HG02571 (cell line): ENCODE measurements at regions not wholly inside any gene's neighbourhood (a gene's known extent, or its start where the extent isn't known, plus 50 kb on each side); places are given as distances from the start of the nearest gene placed in this dataset.
"Not testable (repeated sequence)": the region's sequence is repeated elsewhere in the genome, so short reads cannot be mapped to it uniquely, and the experiment has no call there.

ENCODE experiments used
- ATAC-seq: cut with Tn5 transposase; IDR thresholded peaks from one replicate; pipeline ENCODE4 v1.9.1; 2021; ENCODE audit warnings: mild to moderate bottlenecking, moderate library complexity; ENCODE audit not compliant: unreplicated experiment

DNA sequence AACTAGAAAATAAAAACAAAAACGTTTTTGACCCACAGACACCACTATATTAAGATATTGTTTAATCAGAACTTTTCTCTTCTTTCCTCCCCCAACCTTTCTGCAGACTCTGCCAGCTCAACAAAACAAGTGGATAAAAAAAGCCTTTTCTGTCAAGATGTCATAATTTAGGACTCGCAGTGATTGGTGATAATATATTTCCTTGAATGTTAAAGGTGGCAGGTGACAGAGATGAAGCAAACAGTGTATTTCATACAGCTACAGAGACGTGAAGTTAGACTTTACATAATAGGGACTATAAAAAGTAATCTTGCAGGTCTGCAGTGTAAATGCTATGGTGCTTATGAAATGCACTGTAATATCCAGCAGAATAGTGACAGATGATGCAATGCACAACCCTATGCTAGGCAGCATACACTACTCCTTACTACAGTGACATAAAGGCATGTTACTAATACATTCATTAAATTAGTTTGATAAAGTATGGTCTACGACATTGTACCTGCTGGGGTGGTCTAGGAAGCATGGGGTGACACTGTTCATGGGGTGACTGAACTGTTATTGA lies 326.7 kb upstream of the GRAMD2B start:
- ATAC-seq = no peak

DNA sequence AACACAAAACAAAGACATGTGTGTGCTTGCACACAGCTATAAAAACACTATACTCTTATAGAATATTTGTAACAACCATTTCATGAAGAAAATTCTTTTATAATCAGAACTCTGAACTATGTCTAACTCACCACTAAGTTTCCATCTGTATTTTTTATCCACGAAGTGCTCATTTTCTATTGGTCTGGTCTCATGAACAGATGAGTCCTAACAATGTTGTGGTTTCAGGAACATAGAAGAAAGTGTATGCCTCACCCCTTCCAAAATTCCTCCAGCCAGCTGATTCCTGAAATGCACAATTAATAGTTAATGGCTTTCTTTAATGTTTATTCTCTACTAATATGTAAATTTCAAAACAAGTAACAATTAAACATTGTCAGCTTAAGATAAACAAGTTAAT lies 325.3 kb upstream of the GRAMD2B start:
- no peak for ATAC-seq

DNA sequence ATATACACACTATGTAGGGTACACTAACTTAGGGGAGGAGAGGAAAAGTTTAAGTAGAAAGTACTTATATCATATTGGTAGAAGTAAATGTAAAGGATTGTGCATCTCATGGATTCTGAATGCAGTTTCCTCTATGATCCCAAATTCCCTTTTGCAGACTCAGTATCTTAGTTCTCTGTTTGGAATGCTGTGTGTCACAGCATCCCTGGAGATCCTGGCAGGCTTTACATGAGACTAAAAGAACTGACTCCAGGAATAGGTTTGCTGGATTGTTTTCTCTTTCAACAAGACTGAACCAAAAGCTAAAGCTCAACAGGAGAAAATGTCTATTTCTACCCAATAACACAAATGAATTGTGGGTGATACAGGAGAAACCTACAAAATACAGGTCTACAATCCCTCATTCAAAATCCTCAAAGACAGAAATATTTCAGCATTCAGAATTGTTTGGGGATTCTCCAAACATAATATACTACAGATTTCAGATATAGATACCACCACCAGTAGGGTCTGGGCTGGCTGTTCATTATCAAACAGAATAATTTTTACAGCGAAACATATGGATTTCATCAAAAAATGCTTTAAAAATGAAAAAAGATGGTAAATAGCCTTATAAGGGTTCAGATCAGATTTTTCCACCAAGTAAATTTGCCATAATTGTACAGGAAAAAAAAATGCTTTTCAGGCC lies 324.7 kb upstream of the GRAMD2B start:
- ATAC-seq = no peak

DNA sequence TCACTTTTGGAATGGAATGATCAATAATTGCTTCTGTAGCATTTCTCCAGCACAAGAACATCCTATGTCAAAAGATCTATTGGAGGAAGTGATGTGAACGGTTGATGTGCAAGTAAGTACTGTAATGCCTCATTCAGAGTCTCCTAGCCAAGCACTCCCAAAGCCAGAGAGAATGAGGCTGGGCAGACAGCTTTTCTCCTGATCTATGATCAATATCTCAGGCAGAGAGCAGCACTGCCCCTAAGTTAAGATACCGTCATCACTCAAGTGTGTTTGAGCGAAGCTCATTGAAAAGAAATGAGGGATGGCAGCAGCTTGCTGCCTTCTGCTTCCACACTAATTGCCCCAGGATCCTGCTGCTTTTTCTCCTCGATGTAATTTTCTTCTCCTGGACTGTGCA lies 324.1 kb upstream of the GRAMD2B start:
- ATAC-seq = no peak

DNA sequence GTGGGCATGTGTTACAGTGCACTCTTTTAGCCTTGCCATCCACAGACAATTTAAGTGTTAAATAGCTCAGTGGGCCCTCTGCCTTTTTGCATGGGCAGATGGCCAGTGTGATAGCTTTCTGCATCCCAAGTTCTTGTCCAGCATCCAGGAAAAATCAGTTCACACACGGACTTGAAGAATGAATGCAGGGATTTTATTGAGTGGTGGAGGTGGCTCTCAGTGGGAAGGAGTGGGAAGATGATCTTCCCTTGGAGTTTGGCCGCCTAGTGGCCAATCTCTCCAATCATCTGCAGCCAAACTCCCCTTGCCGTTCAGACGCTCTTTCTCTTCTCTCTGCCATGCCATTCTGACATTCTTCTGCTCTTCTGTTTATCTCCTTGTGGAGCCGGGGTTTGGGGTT lies 322.4 kb upstream of the GRAMD2B start:
- no peak for ATAC-seq

DNA sequence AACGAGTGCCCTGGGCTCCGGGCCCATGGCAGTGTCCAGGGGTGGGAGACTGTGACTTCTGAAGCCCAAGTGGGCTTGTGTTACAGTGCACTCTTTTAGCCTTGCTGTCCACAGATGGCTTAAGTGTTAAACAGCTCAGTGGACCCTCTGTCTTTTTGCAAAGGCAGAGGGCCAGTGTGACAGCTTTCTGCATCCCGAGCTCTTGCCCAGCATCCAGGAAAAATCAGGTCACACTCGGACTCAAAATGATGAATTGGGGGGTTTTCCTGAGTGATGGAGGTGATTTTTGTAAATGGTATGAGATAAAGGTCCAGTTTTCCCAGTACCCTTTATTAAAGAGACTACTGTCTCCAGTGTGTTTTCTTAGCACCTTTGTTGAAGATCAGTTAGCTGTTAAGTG lies 321.3 kb upstream of the GRAMD2B start:
- ATAC-seq = no peak

DNA sequence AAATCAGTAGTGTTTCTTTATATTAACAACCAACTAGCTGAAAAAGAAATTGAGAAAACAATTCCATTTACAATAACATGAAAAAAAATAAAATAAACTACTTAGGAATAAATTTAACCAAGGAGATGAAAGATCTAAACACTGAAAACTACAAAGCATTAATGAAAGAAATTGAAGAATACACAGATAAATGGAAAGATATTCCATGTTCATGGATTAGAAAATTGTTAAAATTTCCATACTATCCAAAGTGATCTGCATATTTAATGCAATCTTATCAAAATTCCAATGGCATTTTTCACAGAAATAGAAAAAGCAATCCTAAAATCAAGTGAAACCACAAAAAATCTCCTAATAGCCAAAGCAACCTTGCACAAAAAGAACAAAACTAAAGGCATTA lies 320.2 kb upstream of the GRAMD2B start:
- no peak for ATAC-seq

DNA sequence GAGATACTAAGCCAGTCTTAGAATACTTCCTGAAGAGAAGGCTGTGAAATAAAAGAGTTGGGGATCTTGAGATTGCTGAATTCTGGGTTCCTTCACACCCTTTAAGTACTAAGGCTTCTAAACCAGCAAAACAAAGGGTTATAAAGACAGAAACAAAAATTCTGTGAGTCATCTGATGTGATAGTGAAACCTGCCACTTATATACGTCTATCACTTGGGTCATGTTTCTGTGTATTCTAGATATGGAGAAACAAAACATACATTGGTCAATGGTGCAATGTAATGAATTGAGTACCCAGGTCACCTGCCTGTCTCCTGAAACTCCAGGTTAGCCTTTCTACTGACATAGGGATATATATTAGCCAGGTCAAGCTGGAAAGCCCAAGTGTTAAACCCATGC lies 319.3 kb upstream of the GRAMD2B start:
- ATAC-seq = no peak

DNA sequence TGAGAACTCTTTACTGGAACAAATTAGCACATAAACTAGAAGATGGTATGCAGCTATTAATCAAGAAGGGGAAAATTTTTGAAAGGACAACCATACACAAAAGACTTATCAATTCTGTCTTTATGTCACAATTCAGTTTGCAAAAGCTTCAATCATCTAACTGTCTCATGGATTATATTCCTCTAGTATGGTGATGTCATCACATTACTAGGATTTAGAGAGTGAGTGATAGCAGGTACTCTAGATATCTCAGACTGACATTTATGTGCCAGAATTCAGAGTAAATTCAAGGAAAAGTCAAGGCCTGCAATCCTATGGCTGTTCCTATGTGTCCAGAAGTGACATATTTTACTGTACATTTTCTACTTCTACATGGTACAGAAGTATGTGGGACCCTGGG lies 318.9 kb upstream of the GRAMD2B start:
- ATAC-seq = no peak

DNA sequence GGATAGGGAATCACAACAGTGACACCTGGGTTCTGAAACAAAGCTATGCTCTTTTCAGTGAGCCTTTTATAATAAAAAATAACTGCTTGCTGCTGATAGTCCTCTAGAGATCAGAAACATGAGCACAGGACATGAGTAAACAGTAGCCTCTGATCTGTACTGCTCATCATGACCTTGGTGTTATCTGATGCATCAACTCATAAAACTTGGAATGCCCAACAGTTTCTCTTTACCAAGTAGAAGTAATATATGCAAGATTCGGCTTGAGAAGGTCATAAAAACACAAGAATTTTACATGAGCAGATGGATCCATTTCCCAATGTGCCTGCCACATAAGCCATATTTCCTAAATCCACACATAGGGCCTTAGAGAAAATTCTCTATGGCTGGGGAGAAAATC lies 318.3 kb upstream of the GRAMD2B start:
- ATAC-seq = no peak

DNA sequence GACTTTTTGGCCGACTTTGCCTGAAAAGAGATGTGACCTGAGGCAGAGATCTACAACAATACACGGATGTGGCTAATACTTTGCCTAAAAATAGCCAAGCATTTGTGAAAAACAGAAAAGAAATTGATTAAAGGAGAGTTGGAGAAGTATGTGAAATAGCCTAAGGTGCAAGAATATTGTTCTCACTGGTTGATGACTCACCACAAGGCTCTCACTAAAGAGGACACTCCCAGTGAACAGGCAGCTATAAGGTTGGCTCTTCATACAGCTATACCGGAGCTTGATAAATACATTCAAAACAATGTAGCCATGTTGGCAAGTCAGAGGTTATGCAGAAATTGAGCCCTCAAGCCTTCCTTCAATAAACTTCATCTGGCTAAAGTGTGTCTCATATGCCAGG lies 317.2 kb upstream of the GRAMD2B start:
- no peak for ATAC-seq

DNA sequence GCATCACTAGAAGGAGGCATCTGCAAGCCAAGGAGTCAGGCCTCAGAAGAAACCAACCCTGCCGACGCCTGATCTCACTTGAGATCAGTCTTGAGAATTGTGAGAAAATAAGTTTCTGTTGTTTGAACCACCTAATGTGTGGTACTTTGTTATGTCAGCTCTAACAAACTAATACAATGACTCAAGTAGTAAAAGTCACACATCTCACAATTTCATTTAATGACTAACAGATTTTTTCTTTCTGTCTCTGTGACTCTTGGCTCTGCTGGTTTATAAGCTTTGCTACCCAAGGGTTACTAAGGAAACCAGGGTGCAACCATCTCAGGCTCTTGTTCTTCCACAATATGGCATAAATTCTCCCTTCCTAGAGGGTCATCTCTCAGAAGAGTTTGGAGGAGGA lies 315.8 kb upstream of the GRAMD2B start:
- no peak for ATAC-seq

DNA sequence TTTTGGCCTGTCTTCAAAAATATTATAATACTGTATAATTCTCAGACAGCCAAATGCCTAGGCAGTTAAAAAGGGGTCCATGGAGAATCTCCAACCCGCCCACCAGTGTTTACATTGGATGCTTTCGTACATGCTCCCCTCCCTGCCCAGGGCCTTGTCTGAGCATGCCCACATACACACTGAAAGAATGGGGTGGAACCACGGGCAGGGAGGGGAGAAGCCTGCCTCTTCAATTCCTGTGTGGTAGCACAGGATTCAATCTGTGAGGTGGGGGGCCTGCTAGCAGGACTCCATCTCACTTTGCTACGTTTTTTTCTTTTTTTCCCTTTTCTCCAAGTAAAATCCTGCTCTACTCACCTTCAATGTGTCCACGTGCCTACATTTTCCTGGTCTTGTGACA lies 314.7 kb upstream of the GRAMD2B start:
- no peak for ATAC-seq

DNA sequence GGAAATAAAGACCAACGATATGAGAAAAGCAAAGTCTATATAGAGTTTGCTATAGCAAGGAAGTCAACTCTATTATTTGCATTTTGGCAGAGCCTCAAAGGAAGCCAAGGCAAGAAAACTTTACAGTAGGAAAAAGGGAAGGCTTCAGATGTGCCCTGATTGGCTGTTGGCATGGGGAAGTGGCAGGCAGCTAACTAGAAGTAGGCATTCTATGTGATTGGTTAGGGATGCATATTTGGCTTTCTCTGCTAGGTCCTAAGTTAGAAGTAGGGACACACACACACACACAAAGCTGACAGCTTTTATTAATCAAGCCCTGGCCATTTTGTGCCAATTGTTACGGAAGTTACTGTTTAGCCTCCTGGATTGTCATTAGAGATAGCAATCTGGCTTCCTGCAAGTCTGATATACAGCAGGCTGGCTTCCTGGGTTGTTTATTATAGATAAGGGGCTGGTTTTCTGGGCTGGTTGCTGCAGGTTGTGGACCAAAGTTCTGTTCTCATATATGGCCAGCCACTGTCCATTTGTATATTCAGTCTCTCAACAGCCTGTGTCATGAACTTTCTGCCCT lies 308.1 kb upstream of the GRAMD2B start:
- no peak for ATAC-seq

DNA sequence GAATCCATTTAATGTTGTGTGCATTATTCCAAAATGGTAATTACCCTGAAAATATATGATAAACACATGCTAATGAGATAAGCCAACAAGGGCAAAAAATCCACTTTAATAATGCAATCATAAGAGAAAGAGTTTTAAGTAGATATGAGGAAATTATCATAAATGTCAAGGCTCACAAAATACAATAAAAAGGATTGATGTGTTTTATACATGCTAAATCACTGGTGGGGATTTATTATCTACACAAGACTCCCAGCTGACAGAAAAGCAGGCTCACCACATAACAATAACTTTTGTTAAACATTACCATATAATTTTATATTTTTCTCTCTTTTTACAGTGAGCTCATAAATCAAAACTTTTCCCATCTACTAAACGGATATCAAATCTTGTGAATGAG lies 306.2 kb upstream of the GRAMD2B start:
- no peak for ATAC-seq

DNA sequence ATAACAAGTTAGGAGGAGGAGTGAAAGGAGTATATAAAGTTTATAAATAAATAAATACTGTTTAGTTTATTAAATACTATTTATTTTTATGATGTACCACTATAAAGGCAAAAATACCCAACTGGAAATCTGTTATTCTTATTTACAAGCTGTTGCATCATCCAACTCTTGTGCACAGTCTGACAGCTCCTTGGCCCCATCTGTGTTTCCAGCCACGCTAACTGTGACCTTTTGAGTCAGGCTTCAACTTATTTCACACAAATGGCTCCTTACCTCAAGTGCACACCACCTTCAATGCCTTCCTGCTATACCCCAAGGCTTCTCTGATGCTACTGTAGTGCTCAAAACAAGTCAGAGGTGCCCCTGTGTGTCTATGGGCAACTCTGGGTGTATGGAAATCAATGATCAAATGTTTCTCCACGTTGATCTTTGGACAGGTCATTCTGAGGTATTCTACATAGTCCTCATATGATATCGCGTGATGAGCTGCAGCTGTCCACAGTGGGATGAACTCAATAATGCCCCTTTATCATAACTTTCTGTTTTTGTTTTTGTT lies 303.2 kb upstream of the GRAMD2B start:
- ATAC-seq = no peak

DNA sequence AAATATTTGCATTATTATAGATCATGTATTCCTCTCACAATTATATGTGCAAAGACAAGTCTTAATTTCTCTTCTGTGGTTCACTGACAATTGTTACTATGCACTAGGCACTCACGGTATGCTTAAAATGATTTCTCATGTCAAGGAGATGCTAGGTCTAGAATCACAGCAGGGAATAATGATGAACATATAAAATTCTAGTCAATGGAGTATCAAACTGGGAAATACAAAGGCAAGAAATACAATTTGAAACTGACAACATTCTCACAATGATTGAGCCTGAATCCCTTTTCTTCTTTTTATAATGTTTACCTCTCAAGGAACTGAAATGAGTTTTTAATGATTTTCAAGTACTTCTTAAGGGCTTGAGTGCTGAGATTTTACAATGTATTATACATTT lies 302.3 kb upstream of the GRAMD2B start:
- no peak for ATAC-seq

DNA sequence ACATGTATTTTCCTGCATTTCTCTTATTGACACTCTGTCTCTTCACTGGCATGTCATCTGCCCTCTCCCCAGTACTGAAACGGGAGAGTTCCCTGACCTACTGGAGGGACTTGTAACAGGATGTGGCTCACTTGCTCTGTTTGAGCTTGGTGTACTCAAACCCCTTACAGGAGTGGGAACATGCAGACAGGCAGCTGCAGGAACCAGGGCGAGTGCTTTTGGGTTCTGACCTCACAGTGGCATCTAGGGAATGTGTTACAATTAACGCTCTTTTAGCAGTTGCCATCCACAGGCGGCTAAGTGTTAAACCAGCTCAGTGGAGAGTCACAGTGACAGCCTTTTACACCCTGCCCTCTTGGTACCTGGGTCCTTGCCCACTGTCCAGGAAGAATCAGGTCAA lies 300.3 kb upstream of the GRAMD2B start:
- ATAC-seq = no peak

DNA sequence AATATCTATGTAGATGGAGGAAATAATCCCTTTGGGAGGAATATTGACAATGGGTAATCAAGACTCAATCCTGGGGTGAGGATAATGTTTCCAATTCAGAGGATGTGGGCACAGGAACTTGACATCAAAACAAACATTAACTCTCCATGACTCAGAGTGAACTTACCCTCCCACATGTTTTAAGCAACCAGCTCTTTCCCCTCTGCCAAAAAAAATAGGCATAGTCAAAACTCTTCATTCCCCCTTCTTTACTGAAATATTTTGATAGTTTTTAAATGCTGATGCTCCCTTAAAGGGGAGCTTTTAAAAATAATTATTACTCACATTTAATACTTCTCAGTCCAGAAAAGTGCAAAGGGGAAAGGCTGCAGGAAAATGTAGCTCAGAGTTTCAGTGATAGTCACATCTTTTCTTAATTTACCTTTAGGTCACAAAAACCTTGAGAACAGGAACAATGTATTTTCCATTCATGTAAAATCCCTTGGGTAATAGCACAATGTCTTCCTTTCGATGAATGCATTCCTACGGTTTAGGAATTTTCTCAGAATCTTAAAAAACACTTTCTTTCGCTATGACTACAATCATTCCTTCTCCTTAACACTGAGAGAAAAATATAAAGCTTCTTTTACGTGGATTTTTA lies 298.4 kb upstream of the GRAMD2B start:
- no peak for ATAC-seq

DNA sequence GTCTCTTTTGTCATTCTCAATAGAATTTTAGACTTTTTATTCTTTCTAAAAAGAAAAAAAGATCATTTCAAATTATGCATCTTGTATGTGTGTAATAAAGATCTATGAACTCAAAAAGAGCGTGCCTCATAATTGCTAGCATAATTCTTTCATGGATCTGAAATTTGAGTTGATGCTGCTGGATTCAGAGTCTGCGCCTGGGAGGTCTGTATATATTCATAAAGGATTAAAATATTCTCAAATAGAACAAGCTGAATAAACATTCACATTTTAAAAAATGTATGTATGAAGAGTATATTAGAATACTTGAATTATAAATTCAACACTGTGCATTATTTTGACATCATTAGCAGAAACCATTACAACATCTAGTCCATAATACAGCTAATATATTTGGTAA lies 297.8 kb upstream of the GRAMD2B start:
- no peak for ATAC-seq

DNA sequence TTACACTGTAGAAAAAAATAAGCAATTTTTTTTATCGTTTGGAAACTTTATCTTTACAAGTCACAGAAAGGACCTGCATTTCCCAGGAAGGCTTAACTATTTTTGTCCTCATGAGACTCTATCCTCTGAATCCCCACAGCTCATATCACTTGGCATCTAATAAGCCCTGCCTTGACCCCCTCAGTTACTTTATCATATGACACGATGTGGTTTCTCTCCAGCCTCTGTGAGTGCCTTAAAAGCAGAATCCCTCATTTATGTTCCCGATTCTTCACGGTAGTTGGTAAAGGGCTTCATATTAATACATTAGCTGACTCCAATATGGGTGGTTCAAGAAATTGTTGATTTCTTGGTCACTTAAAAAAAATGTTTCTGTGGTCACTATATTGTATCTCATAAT lies 296.6 kb upstream of the GRAMD2B start:
- ATAC-seq = no peak

DNA sequence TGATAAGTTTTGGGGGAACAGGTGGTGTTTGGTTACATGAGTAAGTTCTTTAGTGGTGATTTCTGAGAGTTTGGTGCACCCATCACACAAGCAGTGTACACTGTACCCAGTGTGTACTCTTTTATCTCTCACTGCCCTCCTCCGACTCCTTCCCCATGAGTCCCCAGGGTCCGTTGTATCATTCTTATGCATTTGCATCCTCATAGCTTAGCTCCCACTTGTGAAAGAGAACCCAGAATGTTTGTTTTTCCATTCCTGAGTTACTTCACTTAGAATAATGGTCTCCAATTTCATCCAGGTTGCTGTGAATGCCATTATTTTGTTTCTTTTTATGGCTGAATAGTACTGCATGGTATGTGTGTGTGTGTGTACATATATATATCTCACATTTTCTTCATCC lies 295.8 kb upstream of the GRAMD2B start:
- ATAC-seq = not testable (repeated sequence)
